8988T (cell line): ENCODE measurements at regions not wholly inside any gene's neighbourhood (a gene's known extent, or its start where the extent isn't known, plus 50 kb on each side); places are given as distances from the start of the nearest gene placed in this dataset.
"Not testable (repeated sequence)": the region's sequence is repeated elsewhere in the genome, so short reads cannot be mapped to it uniquely, and the experiment has no call there.

Source experiments
- DNase-seq: peaks from one replicate; pipeline ENCODE4 v3.0.0; 2011

DNA sequence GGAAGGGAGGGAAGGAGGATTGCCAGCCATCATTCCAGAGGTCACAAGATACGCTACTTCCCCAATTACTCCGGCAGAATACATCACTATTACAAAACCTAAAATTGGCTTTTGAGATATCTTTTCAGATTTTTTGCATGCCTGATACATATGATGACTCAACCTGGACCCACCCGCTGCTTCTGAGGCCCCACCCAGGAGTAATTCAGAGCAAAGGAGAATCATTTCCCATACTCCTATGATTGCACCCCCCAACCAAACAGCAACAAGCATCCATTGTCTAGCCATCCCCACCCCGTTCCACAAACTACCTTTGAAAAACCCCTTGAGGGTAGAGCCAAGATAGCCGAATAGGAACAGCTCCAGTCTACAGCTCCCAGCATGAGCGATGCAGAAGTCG lies 163.5 kb upstream of the GJE1 start:
- no peak for DNase-seq

DNA sequence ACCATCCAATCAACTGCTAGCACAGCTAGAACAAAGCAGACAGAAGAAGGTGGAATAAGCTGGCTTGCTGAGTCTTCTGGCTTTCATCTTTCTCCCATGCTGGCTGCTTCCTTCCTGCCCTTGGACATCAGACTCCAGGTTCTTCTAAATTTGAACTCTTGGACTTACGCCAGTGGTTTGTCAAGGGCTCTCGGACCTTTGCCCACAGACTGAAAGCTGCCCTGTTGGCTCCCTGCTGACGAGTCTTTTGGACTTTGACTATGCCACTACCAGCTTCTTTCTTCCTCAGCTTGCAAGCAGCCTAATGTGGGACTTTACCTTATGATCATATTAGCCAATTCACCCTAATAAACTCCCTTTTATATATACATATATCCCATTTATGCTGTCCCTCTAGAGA lies 164.1 kb upstream of the GJE1 start:
- DNase-seq = no peak

DNA sequence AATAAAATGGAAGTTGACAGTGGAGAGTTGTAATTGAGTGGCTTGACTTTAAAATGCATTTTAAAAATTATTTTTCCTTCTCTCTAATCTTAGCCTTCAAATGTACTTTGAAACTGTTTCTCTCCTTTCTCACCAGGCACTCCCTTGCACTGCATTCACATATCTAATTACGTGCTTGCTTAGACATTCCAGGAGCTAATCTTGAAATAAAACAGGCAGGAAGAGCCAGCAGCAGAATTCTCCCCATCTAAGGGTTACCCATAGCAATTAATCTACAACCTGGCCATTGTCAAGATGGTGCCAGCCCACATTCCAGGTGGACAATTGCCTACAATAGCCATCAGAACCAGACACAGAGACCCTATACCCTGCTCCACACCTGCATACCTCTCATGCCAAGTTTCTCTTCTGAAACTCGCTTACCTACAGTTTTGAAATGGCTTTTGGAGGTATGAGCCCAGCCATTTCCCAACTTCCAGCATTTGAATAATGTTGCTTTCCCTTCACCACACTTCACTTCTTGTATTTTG lies 167.6 kb upstream of the GJE1 start:
- no peak for DNase-seq

- DNase-seq = no peak
These were observed 169.0 kb upstream of the GJE1 start for GRCh38 chr6:141963543-141964295.

- no peak for DNase-seq
These were observed 175.5 kb upstream of the GJE1 start for GRCh38 chr6:141957271-141957670.

- DNase-seq = no peak
These were observed 175.9 kb upstream of the GJE1 start for GRCh38 chr6:141956868-141957267.

- DNase-seq = no peak
These were observed 176.5 kb upstream of the GJE1 start for GRCh38 chr6:141956046-141956761.

DNA sequence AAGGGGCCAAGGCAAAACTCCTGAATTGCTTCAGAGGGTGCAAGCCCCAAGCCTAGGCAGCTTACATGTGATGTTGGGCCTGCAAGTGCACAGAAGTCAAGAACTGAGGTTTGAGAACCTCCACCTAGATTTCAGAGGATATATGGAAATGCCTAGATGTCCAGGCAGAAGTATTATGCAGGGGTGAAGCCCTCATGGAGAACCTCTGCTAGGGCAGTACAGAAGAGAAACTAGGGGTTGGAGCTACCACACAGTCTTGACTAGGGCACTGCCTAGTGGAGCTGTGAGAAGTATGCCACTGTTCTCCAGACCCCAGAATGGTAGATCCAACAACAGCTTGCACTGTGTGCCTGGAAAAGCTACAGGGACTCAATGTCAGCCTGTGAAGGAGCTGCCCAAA lies 179.7 kb upstream of the GJE1 start:
- DNase-seq = no peak

GRCh38 chr6:141946502-141946901 lies 186.2 kb upstream of the GJE1 start:
- DNase-seq = no peak

DNA sequence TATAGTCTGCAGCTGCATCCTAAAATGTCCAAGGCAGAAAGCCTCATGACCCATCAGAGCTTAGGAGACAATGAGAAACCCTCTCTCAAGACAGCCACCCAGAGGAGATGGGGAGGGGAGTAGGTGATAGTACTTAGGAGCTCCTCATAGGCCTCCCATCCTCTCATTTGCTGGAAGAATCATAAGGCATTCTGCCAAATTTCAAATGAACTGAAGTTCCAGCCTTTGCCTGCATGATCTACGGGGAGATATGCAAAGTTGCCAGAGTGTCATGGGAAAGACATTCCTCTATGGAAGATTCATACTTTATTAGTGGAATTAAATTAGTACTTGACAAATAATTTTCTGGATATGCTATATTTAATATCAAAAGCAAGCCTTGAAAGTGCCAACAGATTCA lies 194.1 kb upstream of the GJE1 start:
- no peak for DNase-seq

DNA sequence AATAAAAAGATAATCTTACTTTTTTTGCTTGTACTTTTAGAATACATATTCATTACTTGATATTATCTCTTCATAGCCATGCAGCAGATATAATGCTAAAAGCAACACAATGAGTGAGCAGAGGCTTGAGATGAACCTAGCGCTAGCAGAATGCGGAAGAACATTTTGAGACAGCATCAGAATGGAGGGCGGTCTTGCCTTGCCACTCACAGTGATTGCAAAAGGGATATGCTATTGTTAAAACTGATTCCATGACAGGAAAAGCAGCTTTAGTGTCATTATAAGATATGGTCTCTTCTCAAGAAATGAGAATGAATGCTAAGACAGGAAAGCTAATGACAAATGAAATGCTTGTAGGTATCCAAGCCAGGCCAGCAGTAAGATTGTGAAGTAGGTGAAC lies 200.0 kb upstream of the GJE1 start:
- no peak for DNase-seq

DNA sequence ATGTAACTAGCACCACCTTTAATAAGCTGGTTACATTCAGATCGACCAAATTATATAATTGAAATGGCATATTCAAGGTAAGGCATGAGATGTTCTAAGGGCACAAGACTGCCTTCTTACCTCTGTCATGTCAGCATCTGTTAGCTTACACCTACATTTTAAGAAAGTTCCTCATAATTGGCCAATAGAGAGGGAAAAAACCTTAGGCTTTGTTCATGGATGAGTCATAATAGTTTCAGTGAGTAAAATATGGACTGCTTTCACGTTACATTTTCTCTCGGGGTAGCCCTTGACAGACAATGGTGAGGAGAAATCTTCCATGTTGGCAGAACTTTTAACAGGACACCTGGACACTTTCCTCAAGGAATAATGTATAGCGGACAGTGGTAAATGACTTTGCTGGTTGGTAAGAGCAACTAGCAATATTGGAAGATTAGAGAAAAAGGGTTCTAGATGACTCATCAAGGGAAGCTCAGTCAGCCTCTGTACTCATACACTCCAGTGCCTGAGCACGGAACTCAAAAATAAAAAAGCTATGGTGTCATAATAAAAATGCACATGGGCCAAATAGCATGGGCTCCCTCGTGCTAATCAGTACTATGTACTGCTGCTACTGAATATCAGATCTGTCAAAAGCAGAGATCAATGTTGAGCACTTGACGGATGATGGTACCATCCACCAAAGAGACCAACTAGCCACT lies 206.4 kb upstream of the GJE1 start:
- not testable (repeated sequence) for DNase-seq

DNA sequence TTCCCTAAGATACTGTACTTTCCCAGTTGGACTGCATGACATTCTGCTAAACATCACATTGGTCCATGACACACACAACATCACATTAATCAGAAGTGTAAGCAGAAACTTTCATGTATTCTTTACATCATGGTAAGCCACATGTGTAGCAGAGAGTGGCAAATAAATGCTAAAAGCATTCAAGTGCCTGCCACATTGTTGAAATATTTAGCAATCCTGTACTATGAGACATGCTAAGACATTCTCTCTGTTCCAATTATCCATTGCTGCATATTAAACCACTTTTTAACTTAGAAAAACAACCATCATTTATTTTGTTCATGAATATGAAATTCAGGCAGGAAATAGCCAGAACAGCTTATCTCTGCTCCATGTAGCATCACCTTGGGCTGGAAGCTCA lies 207.7 kb upstream of the GJE1 start:
- DNase-seq = no peak

- DNase-seq = no peak
These were observed 209.8 kb upstream of the GJE1 start for GRCh38 chr6:141922898-141923297.

DNA sequence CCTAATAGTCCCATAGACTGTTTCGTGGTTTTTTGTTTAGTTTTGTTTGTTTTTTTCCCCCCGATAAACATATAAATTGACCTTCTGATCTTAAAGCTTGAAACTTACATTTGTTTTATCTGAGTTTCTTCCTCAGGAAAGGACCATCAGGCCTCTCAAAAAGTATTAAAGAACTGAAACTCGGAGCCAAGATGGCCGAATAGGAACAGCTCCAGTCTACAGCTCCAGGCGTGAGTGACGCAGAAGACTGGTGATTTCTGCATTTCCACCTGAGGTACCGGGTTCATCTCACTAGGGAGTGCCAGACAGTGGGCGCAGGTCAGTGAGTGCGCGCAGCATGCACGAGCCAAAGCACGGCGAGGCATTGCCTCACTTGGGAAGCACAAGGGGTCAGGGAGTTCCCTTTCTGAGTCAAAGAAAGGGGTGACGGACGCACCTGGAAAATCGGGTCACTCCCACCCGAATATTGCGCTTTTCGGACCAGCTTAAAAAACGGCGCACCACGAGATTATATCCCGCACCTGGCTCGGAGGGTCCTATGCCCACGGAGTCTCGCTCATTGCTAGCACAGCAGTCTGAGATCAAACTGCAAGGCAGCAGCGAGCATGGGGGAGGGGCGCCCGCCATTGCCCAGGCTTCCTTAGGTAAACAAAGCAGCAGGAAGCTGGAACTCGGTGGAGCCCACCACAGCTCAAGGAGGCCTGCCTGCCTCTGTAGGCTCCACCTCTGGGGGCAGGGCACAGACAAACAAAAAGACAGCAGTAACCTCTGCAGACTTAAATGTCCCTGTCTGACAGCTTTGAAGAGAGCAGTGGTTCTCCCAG lies 215.8 kb upstream of the GJE1 start:
- DNase-seq = not testable (repeated sequence)

DNA sequence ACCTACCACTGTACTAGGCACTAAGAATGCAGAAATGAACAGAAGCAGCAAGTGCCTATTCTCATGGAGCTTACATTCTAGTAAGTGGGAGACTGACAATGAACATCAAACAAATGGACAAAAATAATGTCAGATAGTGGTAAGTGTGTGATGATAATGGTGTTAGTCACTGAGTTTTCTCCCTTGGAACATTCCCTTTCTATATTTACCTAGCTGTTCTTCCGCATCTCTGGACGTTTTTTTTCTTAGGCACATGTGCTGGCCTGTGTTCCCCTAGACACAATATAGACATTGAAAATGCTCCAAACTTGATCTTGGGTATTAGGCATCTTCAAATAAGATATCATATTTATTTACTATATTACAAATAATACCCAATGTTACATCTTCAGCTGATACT lies 218.1 kb upstream of the GJE1 start:
- no peak for DNase-seq

GRCh38 chr6:141906569-141907080 lies 226.1 kb upstream of the GJE1 start:
- no peak for DNase-seq

DNA sequence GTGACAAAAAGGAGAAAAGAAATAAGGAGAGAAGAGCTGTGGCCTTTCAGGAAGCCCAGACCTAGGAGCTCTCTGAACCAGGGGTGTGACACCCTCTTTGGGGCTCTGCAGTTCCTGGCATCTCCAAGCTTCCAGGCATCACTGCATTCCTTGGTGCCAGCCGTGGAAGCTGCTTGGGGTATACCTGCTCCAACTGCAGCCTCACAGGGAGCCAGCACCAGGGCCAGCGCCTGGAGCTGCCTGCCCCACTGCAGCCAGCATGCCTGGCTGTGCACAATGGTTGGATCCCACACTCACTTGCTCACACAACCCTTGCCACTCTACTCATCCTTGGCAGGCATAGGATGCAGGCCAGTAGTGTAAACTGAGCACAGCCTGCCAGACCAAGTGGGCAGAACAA lies 242.1 kb upstream of the GJE1 start:
- no peak for DNase-seq

- no peak for DNase-seq
These were observed 247.9 kb upstream of the GJE1 start for GRCh38 chr6:141884850-141885249.

DNA sequence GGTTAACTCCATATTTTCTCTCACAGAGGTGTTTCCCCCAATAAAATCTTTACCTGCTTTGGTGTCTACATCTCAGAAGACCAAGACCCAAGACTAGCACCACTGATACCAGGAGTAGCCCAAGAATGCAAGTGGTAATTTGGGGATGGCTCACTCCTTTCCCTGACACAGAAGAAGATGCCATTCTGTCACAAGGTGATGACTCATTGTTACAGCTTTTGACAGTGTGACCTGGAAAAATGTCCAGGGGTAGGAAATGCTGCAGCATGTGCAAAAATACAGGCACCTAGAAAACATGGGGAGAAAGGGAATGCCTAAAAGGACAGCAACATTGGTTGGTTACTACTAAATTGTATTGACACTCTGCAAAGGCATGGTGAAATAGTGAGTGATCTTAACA lies 254.0 kb upstream of the GJE1 start:
- no peak for DNase-seq

GRCh38 chr6:141877275-141877983 lies 255.3 kb upstream of the GJE1 start:
- no peak for DNase-seq
